WERI-Rb-1 (cell line): ENCODE measurements at regions not wholly inside any gene's neighbourhood (a gene's known extent, or its start where the extent isn't known, plus 50 kb on each side); places are given as distances from the start of the nearest gene placed in this dataset.
"Not testable (repeated sequence)": the region's sequence is repeated elsewhere in the genome, so short reads cannot be mapped to it uniquely, and the experiment has no call there.

ENCODE experiments used
- DNase-seq: peaks from one replicate; pipeline ENCODE4 v3.0.0-alpha.2; 2020
- H3K27ac ChIP-seq: fragments of 250-450 bp; sonication (Bioruptor Pico); 2 replicates; pipeline ENCODE4 v1.5.1; 2020; ENCODE audit warnings: mild to moderate bottlenecking, moderate library complexity
- H3K27me3 ChIP-seq: fragments of 250-450 bp; sonication (Bioruptor Pico); 2 replicates; pipeline ENCODE4 v1.5.1; 2021; ENCODE audit warnings: mild to moderate bottlenecking, low read depth, moderate library complexity; ENCODE audit not compliant: insufficient read depth, severe bottlenecking
- H3K36me3 ChIP-seq: fragments of 250-450 bp; sonication (Bioruptor Pico); 2 replicates; pipeline ENCODE4 v1.5.1; 2020; ENCODE audit warnings: mild to moderate bottlenecking, moderate library complexity
- H3K4me3 ChIP-seq: 2 replicates; pipeline ENCODE4 v1.5.1; 2011; ENCODE audit warnings: low read depth, mild to moderate bottlenecking, control low read depth, low read length
- H3K9me3 ChIP-seq: fragments of 250-450 bp; sonication (Bioruptor Pico); 2 replicates; pipeline ENCODE4 v1.5.1; 2021; ENCODE audit warnings: mild to moderate bottlenecking, moderate library complexity; ENCODE audit not compliant: severe bottlenecking
- TF ChIP-seq, protein P1 (sequence below): IDR thresholded peaks from 2 replicates; pipeline ENCODE4 v1.5.1; 2011; ENCODE audit warnings: low read depth, mild to moderate bottlenecking, control low read depth, inconsistent platforms, low read length

DNA sequence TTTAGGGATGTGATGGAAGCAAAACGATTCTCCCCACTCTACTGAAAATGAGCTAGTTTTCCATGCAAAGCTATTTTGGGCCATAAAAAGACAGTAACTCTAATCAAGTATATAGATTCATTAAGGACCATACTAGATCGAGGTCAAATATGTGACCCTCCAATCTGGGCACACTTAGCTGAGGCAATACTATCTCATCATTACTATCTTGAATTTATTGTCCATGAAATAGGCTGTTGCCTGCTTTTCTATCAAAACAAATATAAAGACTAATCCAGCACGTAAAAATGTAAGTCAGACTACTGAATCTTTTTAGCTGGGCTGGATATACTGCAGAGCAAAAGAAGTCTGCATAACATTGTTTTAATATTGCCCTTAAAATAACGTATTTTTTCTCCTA lies 943.1 kb downstream of the NR2F1-AS1 start:
- H3K9me3 ChIP-seq: no peaks in the 10 kb centered on the region
- DNase-seq: no peak
- H3K27ac ChIP-seq: no peak overlapping the region
- no peaks in the 10 kb centered on the region for H3K27me3 ChIP-seq
- no peaks in the 10 kb centered on the region for H3K36me3 ChIP-seq
- TF ChIP-seq, protein P1, sequence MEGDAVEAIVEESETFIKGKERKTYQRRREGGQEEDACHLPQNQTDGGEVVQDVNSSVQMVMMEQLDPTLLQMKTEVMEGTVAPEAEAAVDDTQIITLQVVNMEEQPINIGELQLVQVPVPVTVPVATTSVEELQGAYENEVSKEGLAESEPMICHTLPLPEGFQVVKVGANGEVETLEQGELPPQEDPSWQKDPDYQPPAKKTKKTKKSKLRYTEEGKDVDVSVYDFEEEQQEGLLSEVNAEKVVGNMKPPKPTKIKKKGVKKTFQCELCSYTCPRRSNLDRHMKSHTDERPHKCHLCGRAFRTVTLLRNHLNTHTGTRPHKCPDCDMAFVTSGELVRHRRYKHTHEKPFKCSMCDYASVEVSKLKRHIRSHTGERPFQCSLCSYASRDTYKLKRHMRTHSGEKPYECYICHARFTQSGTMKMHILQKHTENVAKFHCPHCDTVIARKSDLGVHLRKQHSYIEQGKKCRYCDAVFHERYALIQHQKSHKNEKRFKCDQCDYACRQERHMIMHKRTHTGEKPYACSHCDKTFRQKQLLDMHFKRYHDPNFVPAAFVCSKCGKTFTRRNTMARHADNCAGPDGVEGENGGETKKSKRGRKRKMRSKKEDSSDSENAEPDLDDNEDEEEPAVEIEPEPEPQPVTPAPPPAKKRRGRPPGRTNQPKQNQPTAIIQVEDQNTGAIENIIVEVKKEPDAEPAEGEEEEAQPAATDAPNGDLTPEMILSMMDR: no peak
- H3K4me3 ChIP-seq: no peak overlapping the region

DNA sequence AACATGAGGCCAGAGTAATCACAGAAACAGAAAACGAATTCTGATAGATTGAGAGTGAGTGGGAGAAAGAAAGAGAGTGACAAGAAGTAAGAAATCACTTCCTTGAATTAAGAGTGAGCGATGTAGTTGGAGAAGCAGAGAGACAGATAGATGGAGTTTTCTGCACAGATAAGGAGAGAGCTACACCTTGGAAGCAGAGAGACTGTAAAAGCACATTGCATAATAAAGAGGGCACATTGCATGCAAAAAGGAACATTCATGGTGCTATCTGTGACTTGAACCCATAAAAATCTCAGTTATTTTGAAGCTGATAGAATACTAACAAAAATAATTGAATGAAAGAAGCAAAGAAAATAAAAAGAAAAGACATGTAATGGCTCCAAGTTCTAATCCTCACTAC lies 943.8 kb downstream of the NR2F1-AS1 start:
- no peak overlapping the region for H3K4me3 ChIP-seq
- H3K27me3 ChIP-seq: no peaks in the 10 kb centered on the region
- H3K36me3 ChIP-seq: no peaks in the 10 kb centered on the region
- H3K27ac ChIP-seq: no peak overlapping the region
- DNase-seq: no peak
- TF ChIP-seq, protein P1: no peak
- H3K9me3 ChIP-seq: no peaks in the 10 kb centered on the region

DNA sequence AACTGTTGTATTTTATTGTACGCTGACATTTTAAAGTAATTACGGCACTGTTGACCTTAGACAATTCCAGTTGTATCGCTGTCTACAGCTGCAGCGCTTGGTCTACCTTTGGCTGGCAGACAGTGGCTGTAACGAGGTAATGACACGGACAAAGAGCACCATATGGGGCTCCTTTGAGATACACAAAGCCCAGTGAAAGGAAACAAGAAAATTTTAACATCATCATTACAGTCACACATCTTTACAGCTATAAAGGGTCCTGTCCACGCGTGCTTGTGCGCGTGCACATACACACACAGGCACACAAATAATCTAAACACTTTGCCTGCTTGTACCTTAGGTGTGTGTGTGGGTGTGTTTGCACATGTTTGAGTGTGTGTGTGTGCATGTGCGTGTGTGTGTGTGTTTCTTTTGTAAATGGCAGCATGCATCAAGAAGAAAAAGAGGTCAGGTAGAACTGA lies 946.0 kb downstream of the NR2F1-AS1 start:
- Histone ChIP-seq H3K9me3 (no peaks in the 10 kb centered on the region), H3K27ac (no peak overlapping the region), H3K36me3 (no peaks in the 10 kb centered on the region), H3K4me3 (no peak overlapping the region), H3K27me3 (no peaks in the 10 kb centered on the region)
- TF ChIP-seq, protein P1: no peak
- no peak for DNase-seq

DNA sequence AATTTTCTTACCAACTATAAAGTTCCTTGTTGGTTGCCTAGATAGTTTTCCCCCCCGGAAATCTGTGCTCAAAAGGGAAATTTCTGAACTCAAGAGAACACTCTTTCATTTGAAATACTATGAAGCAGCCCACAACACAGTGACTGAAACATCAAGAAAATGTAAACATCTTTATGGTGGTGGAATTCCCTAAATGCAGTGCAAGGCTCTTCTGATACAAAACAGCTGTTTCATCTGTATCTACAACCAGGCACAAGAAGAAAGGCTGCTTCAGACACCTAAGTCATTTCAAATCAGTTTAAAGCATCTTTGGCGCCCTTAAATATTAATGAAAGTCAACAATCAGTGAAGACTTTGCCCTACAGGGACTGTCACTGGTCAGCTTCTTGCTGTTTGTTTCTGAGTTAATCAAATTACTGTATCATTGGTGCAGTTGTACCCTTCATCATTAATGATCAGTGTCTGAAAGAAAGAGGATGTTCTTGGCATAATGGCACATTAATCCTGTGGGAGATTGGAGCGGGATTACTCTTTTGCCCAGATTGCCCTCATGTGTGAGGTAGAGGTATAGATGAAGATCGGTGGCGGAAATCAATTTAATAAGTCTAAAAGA lies 947.0 kb downstream of the NR2F1-AS1 start:
- H3K4me3 ChIP-seq: no peak overlapping the region
- TF ChIP-seq, protein P1: no peak
- DNase-seq: no peak
- H3K36me3 ChIP-seq: no peaks in the 10 kb centered on the region
- no peaks in the 10 kb centered on the region for H3K9me3 ChIP-seq
- H3K27me3 ChIP-seq: no peaks in the 10 kb centered on the region
- H3K27ac ChIP-seq: no peak overlapping the region

DNA sequence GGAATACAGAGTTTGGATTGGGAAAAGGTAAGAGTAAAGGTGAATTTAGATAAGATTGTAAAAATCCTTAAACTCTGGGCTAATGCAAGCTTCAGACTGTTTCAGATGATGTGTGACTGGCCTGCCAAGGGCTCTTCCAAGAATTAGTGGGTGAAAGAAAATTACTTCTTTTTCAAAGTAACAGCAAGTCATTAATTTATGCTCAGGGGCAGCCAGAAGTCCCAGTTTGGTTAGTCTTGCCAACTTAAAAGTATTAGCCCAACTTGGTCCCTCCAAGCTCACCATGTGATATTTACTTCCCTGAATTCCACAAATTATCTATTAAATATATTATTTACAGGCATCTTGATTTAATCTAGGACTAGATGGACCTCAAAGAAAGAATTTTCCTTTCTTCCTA lies 947.8 kb downstream of the NR2F1-AS1 start:
- Histone ChIP-seq H3K36me3 (no peaks in the 10 kb centered on the region), H3K4me3 (no peak overlapping the region), H3K27me3 (no peaks in the 10 kb centered on the region), H3K9me3 (no peaks in the 10 kb centered on the region), H3K27ac (no peak overlapping the region)
- DNase-seq: no peak
- TF ChIP-seq, protein P1: no peak

DNA sequence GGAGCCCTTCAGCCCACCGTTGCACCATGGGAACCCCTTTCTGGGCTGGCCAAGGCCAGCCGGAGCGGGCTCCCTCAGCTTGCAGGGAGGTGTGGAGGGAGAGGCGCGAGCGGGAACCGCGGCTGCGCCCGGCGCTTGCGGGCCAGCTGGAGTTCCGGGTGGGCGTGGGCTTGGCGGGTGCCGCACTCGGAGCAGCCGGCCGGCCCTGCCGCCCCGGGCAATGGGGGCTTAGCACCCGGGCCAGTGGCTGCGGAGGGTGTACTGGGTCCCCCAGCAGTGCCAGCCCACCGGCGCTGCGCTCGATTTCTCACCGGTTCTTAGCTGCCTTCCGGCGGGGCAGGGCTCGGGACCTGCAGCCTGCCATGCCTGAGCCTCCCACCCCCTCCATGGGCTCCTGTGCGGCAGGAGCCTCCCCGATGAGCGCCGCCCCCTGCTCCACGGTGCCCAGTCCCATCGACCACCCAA lies 949.8 kb downstream of the NR2F1-AS1 start:
- not testable (repeated sequence) for H3K4me3 ChIP-seq, H3K9me3 ChIP-seq, H3K27ac ChIP-seq, H3K27me3 ChIP-seq, H3K36me3 ChIP-seq, DNase-seq
